GM06990 (cell line): ENCODE measurements at regions not wholly inside any gene's neighbourhood (a gene's known extent, or its start where the extent isn't known, plus 50 kb on each side); places are given as distances from the start of the nearest gene placed in this dataset.
"Not testable (repeated sequence)": the region's sequence is repeated elsewhere in the genome, so short reads cannot be mapped to it uniquely, and the experiment has no call there.

Experiments used
- DNase-seq: peaks from one replicate; pipeline ENCODE4 v3.0.0-alpha.2; 2011; ENCODE audit not compliant: insufficient read length; ENCODE audit errors: extremely low read depth
- H3K27me3 ChIP-seq: replicated peaks from 2 replicates; pipeline ENCODE4 v1.6.0; 2011; ENCODE audit warnings: low read length; ENCODE audit not compliant: control insufficient read depth, insufficient read depth
- H3K36me3 ChIP-seq: 2 replicates; pipeline ENCODE4 v1.5.1; 2011; ENCODE audit warnings: low read length; ENCODE audit not compliant: control insufficient read depth, insufficient read depth
- H3K4me3 ChIP-seq: replicated peaks from 2 replicates; pipeline ENCODE4 v1.5.1; 2011; ENCODE audit warnings: low read depth, mild to moderate bottlenecking, control low read depth, low read length
- TF ChIP-seq, protein P1 (sequence below): IDR thresholded peaks from 2 replicates; pipeline ENCODE4 v1.5.1; 2011; ENCODE audit warnings: low read length, control low read depth, mild to moderate bottlenecking, inconsistent platforms; ENCODE audit not compliant: insufficient read depth, poor library complexity, severe bottlenecking

DNA sequence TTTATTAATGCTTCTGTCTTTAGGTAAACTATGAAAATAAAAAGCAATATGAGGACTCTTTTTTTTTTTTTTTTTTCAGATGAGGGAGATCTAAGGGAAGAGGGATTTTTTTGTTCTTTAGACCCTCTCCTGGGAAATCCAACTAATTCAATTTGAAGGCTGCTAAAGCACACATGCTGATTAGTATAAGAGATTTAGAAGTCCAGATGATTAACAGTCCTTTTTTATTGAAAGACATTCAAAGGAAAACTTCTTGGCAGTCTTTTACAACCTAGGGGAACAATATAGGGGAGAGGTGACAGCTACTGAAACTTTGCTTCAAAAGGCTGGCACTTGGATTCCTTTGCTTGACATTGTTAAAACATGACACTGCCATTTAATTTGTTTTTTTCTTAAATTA, 602.5 kb downstream of the RAPGEF2 start:
- Histone ChIP-seq H3K36me3 (no peaks in the 10 kb centered on the region), H3K4me3 (no peak overlapping the region), H3K27me3 (no peaks in the 10 kb centered on the region)
- TF ChIP-seq, protein P1, sequence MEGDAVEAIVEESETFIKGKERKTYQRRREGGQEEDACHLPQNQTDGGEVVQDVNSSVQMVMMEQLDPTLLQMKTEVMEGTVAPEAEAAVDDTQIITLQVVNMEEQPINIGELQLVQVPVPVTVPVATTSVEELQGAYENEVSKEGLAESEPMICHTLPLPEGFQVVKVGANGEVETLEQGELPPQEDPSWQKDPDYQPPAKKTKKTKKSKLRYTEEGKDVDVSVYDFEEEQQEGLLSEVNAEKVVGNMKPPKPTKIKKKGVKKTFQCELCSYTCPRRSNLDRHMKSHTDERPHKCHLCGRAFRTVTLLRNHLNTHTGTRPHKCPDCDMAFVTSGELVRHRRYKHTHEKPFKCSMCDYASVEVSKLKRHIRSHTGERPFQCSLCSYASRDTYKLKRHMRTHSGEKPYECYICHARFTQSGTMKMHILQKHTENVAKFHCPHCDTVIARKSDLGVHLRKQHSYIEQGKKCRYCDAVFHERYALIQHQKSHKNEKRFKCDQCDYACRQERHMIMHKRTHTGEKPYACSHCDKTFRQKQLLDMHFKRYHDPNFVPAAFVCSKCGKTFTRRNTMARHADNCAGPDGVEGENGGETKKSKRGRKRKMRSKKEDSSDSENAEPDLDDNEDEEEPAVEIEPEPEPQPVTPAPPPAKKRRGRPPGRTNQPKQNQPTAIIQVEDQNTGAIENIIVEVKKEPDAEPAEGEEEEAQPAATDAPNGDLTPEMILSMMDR, result no peak
- DNase-seq, result no peak

DNA sequence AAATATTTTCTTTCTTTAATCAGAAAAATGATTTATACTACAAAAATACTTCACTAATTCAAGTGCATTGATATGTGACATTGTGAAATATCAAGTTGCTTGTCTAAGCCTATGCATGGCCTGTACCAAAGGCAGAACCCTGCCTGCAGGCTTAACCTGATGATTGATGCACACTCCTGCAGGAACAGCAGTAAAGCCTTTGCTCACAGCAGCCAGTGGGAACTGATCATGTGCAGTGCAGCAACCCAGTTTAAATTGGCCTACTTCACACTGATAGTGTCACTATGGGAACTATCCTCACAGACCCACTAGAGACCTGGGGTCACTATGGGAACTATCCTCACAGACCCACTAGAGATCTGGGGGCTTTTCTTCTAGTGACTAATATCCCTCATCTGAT, 603.8 kb downstream of the RAPGEF2 start:
- DNase-seq, result no peak
- no peaks in the 10 kb centered on the region for H3K36me3 ChIP-seq
- TF ChIP-seq, protein P1, result no peak
- no peak overlapping the region for H3K4me3 ChIP-seq
- no peaks in the 10 kb centered on the region for H3K27me3 ChIP-seq

DNA sequence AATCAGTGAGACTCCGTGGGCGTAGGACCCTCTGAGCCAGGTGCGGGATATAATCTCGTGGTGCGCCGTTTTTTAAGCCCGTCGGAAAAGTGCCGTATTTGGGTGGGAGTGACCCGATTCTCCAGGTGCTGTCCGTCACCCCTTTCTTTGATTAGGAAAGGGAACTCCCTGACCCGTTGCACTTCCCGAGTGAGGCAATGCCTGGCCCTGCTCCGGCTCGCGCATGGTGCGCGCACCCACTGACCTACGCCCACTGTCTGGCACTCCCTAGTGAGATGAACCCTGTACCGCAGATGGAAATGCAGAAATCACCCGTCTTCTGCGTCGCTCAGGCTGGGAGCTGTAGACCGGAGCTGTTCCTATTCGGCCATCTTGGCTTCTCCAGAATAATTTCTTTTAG, 612.3 kb downstream of the RAPGEF2 start:
- H3K4me3 ChIP-seq, DNase-seq, H3K27me3 ChIP-seq, H3K36me3 ChIP-seq: not testable (repeated sequence)

DNA sequence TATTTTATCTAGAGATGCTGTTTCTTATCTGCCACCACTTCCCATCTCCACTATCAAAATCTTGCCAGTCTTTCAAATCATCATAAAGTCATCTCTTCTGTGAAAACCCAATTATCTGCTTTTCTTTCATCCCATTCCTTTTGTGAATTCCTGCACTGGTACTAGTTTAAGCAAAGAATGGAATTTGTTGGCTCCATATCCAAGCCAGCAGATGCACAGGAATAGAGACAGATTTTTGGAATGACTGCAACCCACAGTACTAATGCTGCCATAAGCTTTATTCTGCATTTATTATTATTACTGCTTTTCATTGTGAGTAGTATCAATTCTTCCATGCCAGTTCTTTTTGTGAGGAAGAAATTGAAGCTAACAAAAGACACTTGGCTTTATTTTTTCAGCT, 616.7 kb downstream of the RAPGEF2 start:
- no peaks in the 10 kb centered on the region for H3K36me3 ChIP-seq
- no peak for DNase-seq
- TF ChIP-seq, protein P1, result no peak
- H3K27me3 ChIP-seq, result no peaks in the 10 kb centered on the region
- H3K4me3 ChIP-seq, result no peak overlapping the region

DNA sequence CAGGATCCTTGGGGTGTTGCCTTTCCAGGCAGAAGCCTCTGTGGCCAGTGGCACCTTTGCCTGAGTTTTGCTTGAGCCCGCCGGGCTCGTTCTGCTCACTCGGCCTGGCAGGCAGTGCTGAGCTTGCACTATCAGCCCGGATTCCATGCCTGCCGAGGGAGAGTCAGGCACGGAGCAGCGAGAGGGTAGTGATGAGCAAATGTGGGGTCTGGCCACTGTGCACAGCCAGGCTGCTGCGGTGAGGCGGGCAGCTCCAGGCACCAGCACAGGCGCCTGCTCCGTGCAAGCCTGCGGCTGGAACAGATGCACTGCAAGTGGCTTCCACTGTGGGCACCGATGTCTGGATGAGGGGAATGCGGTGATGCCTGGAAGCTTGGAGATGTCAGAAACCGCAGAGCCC, 619.2 kb downstream of the RAPGEF2 start:
- Histone ChIP-seq H3K36me3 (no peaks in the 10 kb centered on the region), H3K27me3 (no peaks in the 10 kb centered on the region), H3K4me3 (no peak overlapping the region)
- DNase-seq, result no peak
- TF ChIP-seq, protein P1, result no peak

DNA sequence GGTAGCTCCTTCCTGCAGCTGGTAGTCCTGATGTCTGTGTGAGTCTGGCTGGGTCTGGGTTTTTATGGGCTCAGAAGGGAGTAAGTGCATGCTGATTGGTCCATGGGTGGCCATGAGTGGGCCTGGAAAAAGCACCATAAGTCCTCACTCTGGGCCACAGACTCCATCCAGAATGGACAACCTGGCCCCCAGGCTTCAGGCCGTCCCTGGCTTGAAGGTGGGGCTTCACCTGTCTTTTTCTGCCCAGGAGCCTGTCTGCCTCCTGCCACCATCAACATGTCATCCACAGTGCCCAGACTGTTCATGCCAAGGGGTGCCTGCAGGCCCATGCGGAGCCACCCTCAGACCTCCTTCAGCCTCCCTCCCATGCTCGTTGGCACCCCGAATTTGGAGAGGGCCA, 620.0 kb downstream of the RAPGEF2 start:
- DNase-seq, result no peak
- TF ChIP-seq, protein P1, result no peak
- Histone ChIP-seq H3K36me3 (no peaks in the 10 kb centered on the region), H3K27me3 (no peaks in the 10 kb centered on the region), H3K4me3 (no peak overlapping the region)
